ENCODE measurements at regions not wholly inside any gene's neighbourhood (a gene's known extent, or its start where the extent isn't known, plus 50 kb on each side); places are given as distances from the start of the nearest gene placed in this dataset.

- Histone ChIP-seq H3K9me3 (ENCODE audit: control insufficient read depth, low read length) (no peaks in the 10 kb centered on the region), H3K4me3 (ENCODE audit: low read length) (no peak overlapping the region), H3K27me3 (replicated peaks; ENCODE audit: control insufficient read depth, insufficient read depth, low read length) (no peaks in the 10 kb centered on the region), H3K36me3 (ENCODE audit: control insufficient read depth, insufficient read depth, low read length, severe bottlenecking) (no peaks in the 10 kb centered on the region), H3K9ac (ENCODE audit: low read length) (no peak overlapping the region), H3K4me1 (ENCODE audit: control insufficient read depth, insufficient read depth, low read length) (peaks cover 13% of the 10 kb centered on the region)
- no peak for DNase-seq (ENCODE audit: low read depth)
These were observed 74.6 kb downstream of the FEM1C start for GRCh38 chr5:115469904-115470516.

GRCh38 chr5:115467628-115468027 is 76.9 kb downstream of the FEM1C start:
- DNase-seq (ENCODE audit: low read depth): no peak
- no peak overlapping the region for H3K9ac ChIP-seq (ENCODE audit: low read length)
- peaks cover 9% of the 10 kb centered on the region for H3K4me1 ChIP-seq (ENCODE audit: control insufficient read depth, insufficient read depth, low read length)
- no peaks in the 10 kb centered on the region for H3K36me3 ChIP-seq (ENCODE audit: control insufficient read depth, insufficient read depth, low read length, severe bottlenecking)
- no peaks in the 10 kb centered on the region for H3K27me3 ChIP-seq (replicated peaks; ENCODE audit: control insufficient read depth, insufficient read depth, low read length)
- no peak overlapping the region for H3K4me3 ChIP-seq (ENCODE audit: low read length)
- no peaks in the 10 kb centered on the region for H3K9me3 ChIP-seq (ENCODE audit: control insufficient read depth, low read length)

GRCh38 chr5:115465431-115465830 is 79.1 kb downstream of the FEM1C start:
- no peak overlapping the region for H3K4me3 ChIP-seq (ENCODE audit: low read length)
- no peaks in the 10 kb centered on the region for H3K36me3 ChIP-seq (ENCODE audit: control insufficient read depth, insufficient read depth, low read length, severe bottlenecking)
- peaks cover 19% of the 10 kb centered on the region for H3K4me1 ChIP-seq (ENCODE audit: control insufficient read depth, insufficient read depth, low read length)
- H3K9me3 ChIP-seq (ENCODE audit: control insufficient read depth, low read length): no peaks in the 10 kb centered on the region
- no peak for DNase-seq (ENCODE audit: low read depth)
- H3K27me3 ChIP-seq (replicated peaks; ENCODE audit: control insufficient read depth, insufficient read depth, low read length): no peaks in the 10 kb centered on the region
- H3K9ac ChIP-seq (ENCODE audit: low read length): no peak overlapping the region

GRCh38 chr5:115463983-115464382 is 80.6 kb downstream of the FEM1C start:
- Histone ChIP-seq H3K36me3 (ENCODE audit: control insufficient read depth, insufficient read depth, low read length, severe bottlenecking) (no peaks in the 10 kb centered on the region), H3K27me3 (replicated peaks; ENCODE audit: control insufficient read depth, insufficient read depth, low read length) (no peaks in the 10 kb centered on the region), H3K9me3 (ENCODE audit: control insufficient read depth, low read length) (no peaks in the 10 kb centered on the region), H3K9ac (ENCODE audit: low read length) (no peak overlapping the region), H3K4me1 (ENCODE audit: control insufficient read depth, insufficient read depth, low read length) (peaks cover 34% of the 10 kb centered on the region), H3K4me3 (ENCODE audit: low read length) (no peak overlapping the region)
- no peak for DNase-seq (ENCODE audit: low read depth)

- H3K9me3 ChIP-seq (ENCODE audit: control insufficient read depth, low read length): no peaks in the 10 kb centered on the region
- no peaks in the 10 kb centered on the region for H3K27me3 ChIP-seq (replicated peaks; ENCODE audit: control insufficient read depth, insufficient read depth, low read length)
- H3K4me3 ChIP-seq (ENCODE audit: low read length): peak overlapping the region; percentile 63
- DNase-seq (ENCODE audit: low read depth): peak; percentile 47
- H3K9ac ChIP-seq (ENCODE audit: low read length): peak overlapping the region; percentile 60
- no peaks in the 10 kb centered on the region for H3K36me3 ChIP-seq (ENCODE audit: control insufficient read depth, insufficient read depth, low read length, severe bottlenecking)
- H3K4me1 ChIP-seq (ENCODE audit: control insufficient read depth, insufficient read depth, low read length): peaks cover 57% of the 10 kb centered on the region
These were observed 82.9 kb downstream of the FEM1C start for GRCh38 chr5:115461506-115462290.

GRCh38 chr5:115461093-115461492 is 83.5 kb downstream of the FEM1C start:
- no peaks in the 10 kb centered on the region for H3K27me3 ChIP-seq (replicated peaks; ENCODE audit: control insufficient read depth, insufficient read depth, low read length)
- H3K4me1 ChIP-seq (ENCODE audit: control insufficient read depth, insufficient read depth, low read length): peaks cover 63% of the 10 kb centered on the region
- peak overlapping the region; percentile 60 for H3K9ac ChIP-seq (ENCODE audit: low read length)
- DNase-seq (ENCODE audit: low read depth): peak; percentile 28
- H3K9me3 ChIP-seq (ENCODE audit: control insufficient read depth, low read length): no peaks in the 10 kb centered on the region
- H3K4me3 ChIP-seq (ENCODE audit: low read length): peak overlapping the region; percentile 63
- no peaks in the 10 kb centered on the region for H3K36me3 ChIP-seq (ENCODE audit: control insufficient read depth, insufficient read depth, low read length, severe bottlenecking)

GRCh38 chr5:115460472-115460871 is 84.1 kb downstream of the FEM1C start:
- Histone ChIP-seq H3K4me1 (ENCODE audit: control insufficient read depth, insufficient read depth, low read length) (peaks cover 69% of the 10 kb centered on the region), H3K4me3 (ENCODE audit: low read length) (peak overlapping the region; percentile 63), H3K9ac (ENCODE audit: low read length) (peak overlapping the region; percentile 74), H3K36me3 (ENCODE audit: control insufficient read depth, insufficient read depth, low read length, severe bottlenecking) (no peaks in the 10 kb centered on the region), H3K27me3 (replicated peaks; ENCODE audit: control insufficient read depth, insufficient read depth, low read length) (no peaks in the 10 kb centered on the region), H3K9me3 (ENCODE audit: control insufficient read depth, low read length) (no peaks in the 10 kb centered on the region)
- peak; percentile 56 for DNase-seq (ENCODE audit: low read depth)

DNA sequence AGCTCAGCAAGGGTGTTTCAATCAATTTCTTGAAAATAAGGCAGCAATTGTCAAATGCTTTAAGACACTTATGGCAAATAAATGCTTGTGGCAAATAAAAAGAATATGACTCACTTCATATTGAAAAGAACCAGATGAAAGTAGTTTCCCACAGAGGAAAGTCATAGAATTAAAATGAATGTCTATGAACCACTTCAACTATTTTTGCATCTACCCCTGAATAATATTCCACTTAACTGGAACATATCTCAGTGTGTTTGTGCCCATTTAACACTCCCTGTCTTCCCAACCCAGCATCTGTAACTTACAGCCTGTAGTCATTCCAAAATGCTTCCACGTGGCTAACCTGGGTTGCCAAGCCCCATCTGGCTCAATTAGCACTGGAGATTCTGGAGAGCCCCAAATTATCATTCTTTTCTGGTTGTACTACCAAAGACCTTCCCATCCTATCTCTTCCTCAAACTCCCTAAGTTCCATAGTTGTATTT is 84.7 kb downstream of the FEM1C start:
- Histone ChIP-seq H3K36me3 (ENCODE audit: control insufficient read depth, insufficient read depth, low read length, severe bottlenecking) (no peaks in the 10 kb centered on the region), H3K9ac (ENCODE audit: low read length) (peak overlapping the region; percentile 74), H3K4me1 (ENCODE audit: control insufficient read depth, insufficient read depth, low read length) (peaks cover 75% of the 10 kb centered on the region), H3K4me3 (ENCODE audit: low read length) (peak overlapping the region; percentile 62), H3K27me3 (replicated peaks; ENCODE audit: control insufficient read depth, insufficient read depth, low read length) (no peaks in the 10 kb centered on the region), H3K9me3 (ENCODE audit: control insufficient read depth, low read length) (no peaks in the 10 kb centered on the region)
- DNase-seq (ENCODE audit: low read depth): peak; percentile 44

DNA sequence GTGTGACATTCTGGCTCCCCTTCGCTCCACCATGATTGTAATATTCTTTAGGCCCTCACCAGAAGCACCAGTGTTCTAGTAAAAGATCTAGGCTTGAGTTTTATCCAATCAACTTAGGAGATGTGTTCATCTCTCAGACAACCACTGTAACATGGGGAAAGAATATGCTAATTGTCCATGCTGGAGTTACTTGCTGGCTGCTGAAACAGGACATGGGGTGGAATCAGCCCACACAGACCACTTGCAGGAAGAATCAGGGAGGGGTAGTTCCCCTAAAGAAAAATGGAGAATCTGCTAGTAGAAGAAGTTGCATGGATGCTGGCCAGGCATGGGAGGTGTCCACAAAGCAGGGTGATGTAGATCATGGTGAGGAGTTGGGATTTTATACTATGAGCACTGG is 86.2 kb downstream of the FEM1C start:
- H3K27me3 ChIP-seq (replicated peaks; ENCODE audit: control insufficient read depth, insufficient read depth, low read length): no peaks in the 10 kb centered on the region
- H3K9me3 ChIP-seq (ENCODE audit: control insufficient read depth, low read length): no peaks in the 10 kb centered on the region
- H3K36me3 ChIP-seq (ENCODE audit: control insufficient read depth, insufficient read depth, low read length, severe bottlenecking): no peaks in the 10 kb centered on the region
- H3K4me1 ChIP-seq (ENCODE audit: control insufficient read depth, insufficient read depth, low read length): peaks cover 88% of the 10 kb centered on the region
- DNase-seq (ENCODE audit: low read depth): no peak
- no peak overlapping the region for H3K4me3 ChIP-seq (ENCODE audit: low read length)
- H3K9ac ChIP-seq (ENCODE audit: low read length): peak overlapping the region; percentile 46

DNA sequence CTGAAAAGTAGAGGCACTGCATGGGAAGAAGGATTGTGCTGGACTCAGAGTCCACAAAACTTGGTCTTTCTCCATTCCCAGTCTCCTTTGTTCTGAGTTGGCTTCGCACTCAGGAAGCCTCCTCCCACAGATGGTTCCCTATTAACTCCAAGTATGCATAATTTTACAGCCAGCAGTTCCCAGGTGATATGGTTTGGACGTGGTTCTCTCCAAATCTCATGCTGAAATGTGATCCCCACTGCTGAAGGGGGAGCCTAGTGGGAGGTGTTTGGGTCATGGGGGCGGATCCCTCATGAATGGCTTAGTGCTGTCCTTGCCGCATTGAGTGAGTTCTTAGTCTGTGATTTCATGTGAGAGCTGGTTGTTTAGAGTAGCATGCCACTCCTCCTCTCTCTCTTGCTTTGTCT is 86.6 kb downstream of the FEM1C start:
- Histone ChIP-seq H3K27me3 (replicated peaks; ENCODE audit: control insufficient read depth, insufficient read depth, low read length) (no peaks in the 10 kb centered on the region), H3K36me3 (ENCODE audit: control insufficient read depth, insufficient read depth, low read length, severe bottlenecking) (no peaks in the 10 kb centered on the region), H3K4me1 (ENCODE audit: control insufficient read depth, insufficient read depth, low read length) (peaks cover 92% of the 10 kb centered on the region), H3K9ac (ENCODE audit: low read length) (peak overlapping the region; percentile 46), H3K9me3 (ENCODE audit: control insufficient read depth, low read length) (no peaks in the 10 kb centered on the region), H3K4me3 (ENCODE audit: low read length) (peak overlapping the region; percentile 42)
- DNase-seq (ENCODE audit: low read depth): no peak

GRCh38 chr5:115457571-115457970 is 87.0 kb downstream of the FEM1C start:
- no peaks in the 10 kb centered on the region for H3K9me3 ChIP-seq (ENCODE audit: control insufficient read depth, low read length)
- H3K27me3 ChIP-seq (replicated peaks; ENCODE audit: control insufficient read depth, insufficient read depth, low read length): no peaks in the 10 kb centered on the region
- H3K4me1 ChIP-seq (ENCODE audit: control insufficient read depth, insufficient read depth, low read length): peaks cover 96% of the 10 kb centered on the region
- H3K36me3 ChIP-seq (ENCODE audit: control insufficient read depth, insufficient read depth, low read length, severe bottlenecking): no peaks in the 10 kb centered on the region
- H3K9ac ChIP-seq (ENCODE audit: low read length): peak overlapping the region; percentile 44
- H3K4me3 ChIP-seq (ENCODE audit: low read length): peak overlapping the region; percentile 42
- DNase-seq (ENCODE audit: low read depth): no peak

Measured in adipocyte (in vitro differentiated cells).